Adrenal gland (tissue), 5 donors: ENCODE measurements at regions not wholly inside any gene's neighbourhood (a gene's known extent, or its start where the extent isn't known, plus 50 kb on each side); places are given as distances from the start of the nearest gene placed in this dataset.

Source experiments
- POLR2A ChIP-seq, 2 donors: fragments of 450-650 bp; IDR thresholded peaks; one replicate each; pipeline ENCODE4 v1.6.1; 2017; ENCODE audit warnings: antibody characterized with exemption in 2 of 2, mild to moderate bottlenecking in 2 of 2, moderate library complexity in 1 of 2
- TF ChIP-seq, protein P1 (sequence below), 6 experiments: fragments of 450-650 bp in 4 of 6; fragments of 200-600 bp in 2 of 6; sonication (generic) in 1 of 6; IDR thresholded peaks; 1 replicate in 5 of 6; 2 replicates in 1 of 6; pipeline versions ENCODE4 v1.5.1 to v1.8.0; 2016 to 2021; ENCODE audit warnings: antibody characterized with exemption in 6 of 6, mild to moderate bottlenecking in 2 of 6, moderate library complexity in 1 of 6
- donor health status: DM: no; HTN: no; CAD: no.

DNA sequence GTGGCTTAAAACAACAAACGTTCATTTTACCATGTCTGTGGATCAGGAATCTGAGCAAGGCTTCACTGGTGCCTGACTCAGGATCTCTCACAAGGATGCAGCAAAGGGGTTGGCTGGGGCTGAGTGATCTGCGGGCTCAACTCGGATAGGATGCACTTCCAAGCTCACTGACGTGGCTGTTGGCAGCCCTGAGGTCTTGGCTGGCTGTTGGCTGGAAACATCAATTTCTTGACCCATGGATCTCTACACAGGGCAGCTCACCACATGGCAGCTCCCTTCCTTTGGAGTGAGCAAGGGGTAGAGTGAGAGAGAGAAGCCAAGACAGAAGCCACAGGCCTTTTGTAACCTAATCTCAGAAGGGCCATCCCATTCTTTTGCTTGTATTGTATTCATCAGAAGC, 202.1 kb downstream of the NXNL2 start:
- TF ChIP-seq, protein P1, sequence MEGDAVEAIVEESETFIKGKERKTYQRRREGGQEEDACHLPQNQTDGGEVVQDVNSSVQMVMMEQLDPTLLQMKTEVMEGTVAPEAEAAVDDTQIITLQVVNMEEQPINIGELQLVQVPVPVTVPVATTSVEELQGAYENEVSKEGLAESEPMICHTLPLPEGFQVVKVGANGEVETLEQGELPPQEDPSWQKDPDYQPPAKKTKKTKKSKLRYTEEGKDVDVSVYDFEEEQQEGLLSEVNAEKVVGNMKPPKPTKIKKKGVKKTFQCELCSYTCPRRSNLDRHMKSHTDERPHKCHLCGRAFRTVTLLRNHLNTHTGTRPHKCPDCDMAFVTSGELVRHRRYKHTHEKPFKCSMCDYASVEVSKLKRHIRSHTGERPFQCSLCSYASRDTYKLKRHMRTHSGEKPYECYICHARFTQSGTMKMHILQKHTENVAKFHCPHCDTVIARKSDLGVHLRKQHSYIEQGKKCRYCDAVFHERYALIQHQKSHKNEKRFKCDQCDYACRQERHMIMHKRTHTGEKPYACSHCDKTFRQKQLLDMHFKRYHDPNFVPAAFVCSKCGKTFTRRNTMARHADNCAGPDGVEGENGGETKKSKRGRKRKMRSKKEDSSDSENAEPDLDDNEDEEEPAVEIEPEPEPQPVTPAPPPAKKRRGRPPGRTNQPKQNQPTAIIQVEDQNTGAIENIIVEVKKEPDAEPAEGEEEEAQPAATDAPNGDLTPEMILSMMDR (IDR thresholded peaks at IDR 0.05), result no peak
- no peak for TF ChIP-seq POLR2A (IDR thresholded peaks at IDR 0.05)
